H9 (cell line): ENCODE measurements at regions not wholly inside any gene's neighbourhood (a gene's known extent, or its start where the extent isn't known, plus 50 kb on each side); places are given as distances from the start of the nearest gene placed in this dataset.

Source experiments
- DNase-seq: peaks from one replicate; pipeline ENCODE4 v3.0.0-alpha.2; 2017
- H2AFZ ChIP-seq: one replicate; pipeline ENCODE4 v1.6.1; 2013; ENCODE audit warnings: mild to moderate bottlenecking, low read length, control low read depth, moderate library complexity
- H2AK5ac ChIP-seq: 2 replicates; pipeline ENCODE4 v1.6.1; 2013; ENCODE audit warnings: low read length, control low read depth, mixed read lengths; ENCODE audit not compliant: insufficient read length
- H2BK120ac ChIP-seq: one replicate; pipeline ENCODE4 v1.6.1; 2013; ENCODE audit warnings: low read depth, mild to moderate bottlenecking, low read length, control low read depth, inconsistent platforms; ENCODE audit not compliant: poor library complexity, severe bottlenecking
- H2BK12ac ChIP-seq: 2 replicates; pipeline ENCODE4 v1.6.1; 2013; ENCODE audit warnings: low read length, control low read depth, mixed read lengths, low read depth; ENCODE audit not compliant: insufficient read length
- H2BK15ac ChIP-seq: 2 replicates; pipeline ENCODE4 v1.6.1; 2013; ENCODE audit warnings: low read depth, low read length, control low read depth
- H2BK20ac ChIP-seq: one replicate; pipeline ENCODE4 v1.6.1; 2013; ENCODE audit warnings: low read depth, mild to moderate bottlenecking, low read length, control low read depth, inconsistent platforms; ENCODE audit not compliant: poor library complexity, severe bottlenecking
- H2BK5ac ChIP-seq: 2 replicates; pipeline ENCODE4 v1.6.1; 2013; ENCODE audit warnings: low read length, control low read depth, mixed read lengths; ENCODE audit not compliant: insufficient read length
- H3K14ac ChIP-seq: 2 replicates; pipeline ENCODE4 v1.6.1; 2013; ENCODE audit warnings: low read length, control low read depth; ENCODE audit not compliant: insufficient read depth
- H3K18ac ChIP-seq: 2 replicates; pipeline ENCODE4 v1.6.1; 2013; ENCODE audit warnings: low read depth, mild to moderate bottlenecking, mixed read lengths, low read length, control low read depth; ENCODE audit not compliant: insufficient read length
- H3K23ac ChIP-seq: 2 replicates; pipeline ENCODE4 v1.6.1; 2013; ENCODE audit warnings: low read length, control low read depth, mixed read lengths, low read depth; ENCODE audit not compliant: insufficient read length
- H3K23me2 ChIP-seq: 2 replicates; pipeline ENCODE4 v1.6.1; 2013; ENCODE audit warnings: low read depth, mild to moderate bottlenecking, mixed read lengths, low read length, control low read depth; ENCODE audit not compliant: insufficient read length, poor library complexity, severe bottlenecking
- H3K27ac ChIP-seq: 2 replicates; pipeline ENCODE4 v1.5.1; 2013; ENCODE audit warnings: low read length, control low read depth, mixed read lengths, low read depth; ENCODE audit not compliant: insufficient read length
- H3K27me3 ChIP-seq: 2 replicates; pipeline ENCODE4 v1.6.1; 2013; ENCODE audit warnings: low read length, control low read depth, inconsistent platforms; ENCODE audit not compliant: insufficient read depth
- H3K4ac ChIP-seq: 2 replicates; pipeline ENCODE4 v1.6.1; 2013; ENCODE audit warnings: low read depth, mild to moderate bottlenecking, control low read depth, inconsistent platforms, low read length, moderate library complexity
- H3K4me1 ChIP-seq: 2 replicates; pipeline ENCODE4 v1.6.1; 2013; ENCODE audit warnings: low read length, control low read depth, inconsistent platforms; ENCODE audit not compliant: insufficient read depth
- H3K4me2 ChIP-seq: 2 replicates; pipeline ENCODE4 v1.6.1; 2013; ENCODE audit warnings: low read length, control low read depth, mixed read lengths; ENCODE audit not compliant: insufficient read length, insufficient read depth
- H3K56ac ChIP-seq: 2 replicates; pipeline ENCODE4 v1.6.1; 2013; ENCODE audit warnings: low read depth, mild to moderate bottlenecking, mixed read lengths, low read length, control low read depth; ENCODE audit not compliant: insufficient read length
- H3K79me1 ChIP-seq: 2 replicates; pipeline ENCODE4 v1.6.1; 2013; ENCODE audit warnings: low read depth, mild to moderate bottlenecking, moderate library complexity, low read length, control low read depth, inconsistent platforms; ENCODE audit not compliant: insufficient read depth, poor library complexity, severe bottlenecking
- H3K79me2 ChIP-seq: 2 replicates; pipeline ENCODE4 v1.6.1; 2013; ENCODE audit warnings: low read length, control low read depth, inconsistent platforms; ENCODE audit not compliant: insufficient read depth
- H3K9ac ChIP-seq: 2 replicates; pipeline ENCODE4 v1.6.1; 2013; ENCODE audit warnings: low read length, control low read depth, mixed read lengths; ENCODE audit not compliant: insufficient read length; ENCODE audit errors: extremely low read depth
- H3K9me3 ChIP-seq: one replicate; pipeline ENCODE4 v1.6.1; 2013; ENCODE audit warnings: low read depth, low read length, inconsistent platforms; ENCODE audit not compliant: control insufficient read depth
- H3T11ph ChIP-seq: one replicate; pipeline ENCODE4 v1.6.1; 2013; ENCODE audit warnings: mild to moderate bottlenecking, low read length, control low read depth, inconsistent platforms
- H4K20me1 ChIP-seq: one replicate; pipeline ENCODE4 v1.6.1; 2013; ENCODE audit not compliant: control insufficient read depth, insufficient read length, insufficient read depth
- H4K5ac ChIP-seq: 2 replicates; pipeline ENCODE4 v1.6.1; 2013; ENCODE audit warnings: low read depth, mild to moderate bottlenecking, mixed read lengths, low read length, control low read depth; ENCODE audit not compliant: insufficient read length
- H4K8ac ChIP-seq: replicated peaks from 2 replicates; pipeline ENCODE4 v1.6.1; 2013; ENCODE audit warnings: low read length, control low read depth, mixed read lengths, low read depth; ENCODE audit not compliant: insufficient read length
- H4K91ac ChIP-seq: 2 replicates; pipeline ENCODE4 v1.6.1; 2013; ENCODE audit warnings: low read depth, mild to moderate bottlenecking, moderate library complexity, mixed read lengths, low read length, control low read depth; ENCODE audit not compliant: insufficient read length
- H3K27ac Mint-ChIP-seq, 3 experiments: 2 replicates in 2 of 3; 3 replicates in 1 of 3; pipeline ENCODE4 v1.8.0; 2020 to 2021; ENCODE audit warnings: mixed read lengths in 3 of 3, mild to moderate bottlenecking in 1 of 3, moderate library complexity in 1 of 3
- H3K27me3 Mint-ChIP-seq: 2 replicates; pipeline ENCODE4 v1.8.0; 2021; ENCODE audit warnings: low read depth, mild to moderate bottlenecking, moderate library complexity, mixed read lengths
- H3K36me3 Mint-ChIP-seq, 3 experiments: 2 replicates in 2 of 3; 3 replicates in 1 of 3; pipeline ENCODE4 v1.8.0; 2020 to 2021; ENCODE audit warnings: low read depth in 3 of 3, mixed read lengths in 3 of 3; ENCODE audit not compliant: insufficient read depth in 1 of 3
- H3K4me1 Mint-ChIP-seq, 2 experiments: 2 replicates each; pipeline ENCODE4 v1.8.0; 2020; ENCODE audit warnings: mixed read lengths in 2 of 2
- H3K4me3 Mint-ChIP-seq, 2 experiments: 2 replicates in 1 of 2; 3 replicates in 1 of 2; pipeline ENCODE4 v1.8.0; 2020 to 2021; ENCODE audit warnings: mild to moderate bottlenecking in 2 of 2, mixed read lengths in 2 of 2, moderate library complexity in 1 of 2
- H3K9me3 Mint-ChIP-seq, 2 experiments: 2 replicates in 1 of 2; 3 replicates in 1 of 2; pipeline ENCODE4 v1.8.0; 2020; ENCODE audit warnings: mild to moderate bottlenecking in 2 of 2, mixed read lengths in 2 of 2, moderate library complexity in 1 of 2
- WGBS: extraction: QIAGEN DNeasy Blood & Tissue Kit; methylation state at CpG from one replicate; pipeline ENCODE4 v1.1.7; 2013; ENCODE audit warnings: missing lambda C conversion rate, low lambda C conversion rate, mixed read lengths; ENCODE audit not compliant: insufficient read length; ENCODE audit errors: extremely low coverage; 5-methylcytosine and 5-hydroxymethylcytosine counted together
- TF ChIP-seq, protein P1 (sequence below): fragments of 200-600 bp; sonication (generic); conservative IDR thresholded peaks from 3 replicates; pipeline ENCODE4 v1.8.0; 2021; ENCODE audit warnings: antibody characterized with exemption, mild to moderate bottlenecking

DNA sequence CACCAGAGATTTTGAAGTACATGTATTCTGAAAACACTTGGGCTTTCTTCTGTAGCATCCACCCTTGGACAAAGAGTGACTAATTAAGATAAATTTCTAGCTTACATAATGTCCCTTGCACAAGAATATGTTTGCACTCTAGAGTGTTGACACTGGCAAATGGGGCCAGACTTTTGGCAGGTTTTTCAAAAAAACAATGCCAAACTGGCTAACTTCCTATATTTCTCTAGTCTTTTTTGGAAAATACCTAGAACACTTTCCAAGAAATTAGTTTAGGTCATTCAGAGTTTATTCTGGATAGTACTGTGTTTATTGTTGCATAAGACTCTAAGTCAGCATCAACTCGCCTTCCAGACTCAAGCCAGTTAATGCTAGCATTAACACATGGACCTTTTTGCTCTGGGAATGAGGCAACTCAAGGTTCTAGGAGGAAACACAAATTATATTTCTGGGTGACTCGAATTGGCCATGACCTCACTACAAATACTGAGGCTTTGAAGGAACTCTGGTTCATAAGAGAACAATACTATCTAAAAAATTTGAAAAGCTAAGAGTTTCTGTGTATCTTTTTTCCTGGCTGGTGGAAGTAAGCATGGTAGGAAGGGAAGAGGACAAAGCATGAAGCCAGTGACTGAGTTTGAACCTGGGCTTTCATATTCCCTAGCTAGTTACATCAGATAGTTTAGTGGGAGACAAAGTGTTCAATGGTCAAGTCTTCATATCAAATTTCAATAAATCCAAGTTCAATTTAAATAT is 101.6 kb downstream of the NREP start:
- Histone ChIP-seq H3K9me3 (no peaks in the 10 kb centered on the region), H3K79me1 (no peaks in the 10 kb centered on the region), H3K27ac (no peak overlapping the region), H4K8ac (no peak overlapping the region), H3K4me1 (no peaks in the 10 kb centered on the region), H3K23me2 (no peaks in the 10 kb centered on the region), H4K5ac (no peak overlapping the region), H4K91ac (no peak overlapping the region), H3K79me2 (no peaks in the 10 kb centered on the region), H3K4me2 (no peak overlapping the region), H2AFZ (no peak overlapping the region), H2AK5ac (no peak overlapping the region), H3K27me3 (no peaks in the 10 kb centered on the region), H3T11ph (no peak overlapping the region), H2BK12ac (no peak overlapping the region), H2BK20ac (no peak overlapping the region), H2BK5ac (no peak overlapping the region), H3K18ac (no peak overlapping the region), H3K14ac (no peak overlapping the region), H2BK120ac (no peak overlapping the region), H3K4ac (no peak overlapping the region), H3K9ac (no peak overlapping the region), H3K56ac (no peak overlapping the region), H3K23ac (no peak overlapping the region), H2BK15ac (no peak overlapping the region), H4K20me1 (no peaks in the 10 kb centered on the region)
- Mint-ChIP-seq H3K9me3 (peaks cover 3 to 9% of the 10 kb centered on the region in 2 experiments; a peak in 4 of 5 replicates), H3K36me3 (peaks cover 7 to 14% (median 13%) of the 10 kb centered on the region in 3 experiments), H3K27ac (no peak overlapping the region), H3K4me1 (no peaks in the 10 kb centered on the region), H3K4me3 (no peak overlapping the region), H3K27me3 (no peaks in the 10 kb centered on the region; the same call in 1 of the 2 replicates)
- WGBS = no CpG with 5 or more reads among the region's 2 CpGs
- TF ChIP-seq, protein P1, sequence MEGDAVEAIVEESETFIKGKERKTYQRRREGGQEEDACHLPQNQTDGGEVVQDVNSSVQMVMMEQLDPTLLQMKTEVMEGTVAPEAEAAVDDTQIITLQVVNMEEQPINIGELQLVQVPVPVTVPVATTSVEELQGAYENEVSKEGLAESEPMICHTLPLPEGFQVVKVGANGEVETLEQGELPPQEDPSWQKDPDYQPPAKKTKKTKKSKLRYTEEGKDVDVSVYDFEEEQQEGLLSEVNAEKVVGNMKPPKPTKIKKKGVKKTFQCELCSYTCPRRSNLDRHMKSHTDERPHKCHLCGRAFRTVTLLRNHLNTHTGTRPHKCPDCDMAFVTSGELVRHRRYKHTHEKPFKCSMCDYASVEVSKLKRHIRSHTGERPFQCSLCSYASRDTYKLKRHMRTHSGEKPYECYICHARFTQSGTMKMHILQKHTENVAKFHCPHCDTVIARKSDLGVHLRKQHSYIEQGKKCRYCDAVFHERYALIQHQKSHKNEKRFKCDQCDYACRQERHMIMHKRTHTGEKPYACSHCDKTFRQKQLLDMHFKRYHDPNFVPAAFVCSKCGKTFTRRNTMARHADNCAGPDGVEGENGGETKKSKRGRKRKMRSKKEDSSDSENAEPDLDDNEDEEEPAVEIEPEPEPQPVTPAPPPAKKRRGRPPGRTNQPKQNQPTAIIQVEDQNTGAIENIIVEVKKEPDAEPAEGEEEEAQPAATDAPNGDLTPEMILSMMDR = no peak
- no peak for DNase-seq
